ENCODE measurements at regions not wholly inside any gene's neighbourhood (a gene's known extent, or its start where the extent isn't known, plus 50 kb on each side); places are given as distances from the start of the nearest gene placed in this dataset.

GRCh38 chr3:87727783-87728182 is 331.0 kb downstream of the CGGBP1 start:
- TF ChIP-seq ZNF426 (tag by site-specific recombination; IDR thresholded peaks at IDR 0.05) = no peak
- no peak for TF ChIP-seq ZNF391 (tag by site-specific recombination; IDR thresholded peaks at IDR 0.05; ENCODE audit: borderline replicate concordance, low read depth)
- TF ChIP-seq, protein P1, sequence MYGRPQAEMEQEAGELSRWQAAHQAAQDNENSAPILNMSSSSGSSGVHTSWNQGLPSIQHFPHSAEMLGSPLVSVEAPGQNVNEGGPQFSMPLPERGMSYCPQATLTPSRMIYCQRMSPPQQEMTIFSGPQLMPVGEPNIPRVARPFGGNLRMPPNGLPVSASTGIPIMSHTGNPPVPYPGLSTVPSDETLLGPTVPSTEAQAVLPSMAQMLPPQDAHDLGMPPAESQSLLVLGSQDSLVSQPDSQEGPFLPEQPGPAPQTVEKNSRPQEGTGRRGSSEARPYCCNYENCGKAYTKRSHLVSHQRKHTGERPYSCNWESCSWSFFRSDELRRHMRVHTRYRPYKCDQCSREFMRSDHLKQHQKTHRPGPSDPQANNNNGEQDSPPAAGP (tag by site-specific recombination; IDR thresholded peaks at IDR 0.05) = no peak
- TF ChIP-seq ZFP37 (tag by site-specific recombination; IDR thresholded peaks at IDR 0.05) = no peak
- no peak for TF ChIP-seq ZNF433 (tag by site-specific recombination; IDR thresholded peaks at IDR 0.05; ENCODE audit: low read depth)
- no peak for TF ChIP-seq ZEB2 (tag by site-specific recombination; IDR thresholded peaks at IDR 0.05)
- no peak for TF ChIP-seq ZNF23 (tag by site-specific recombination; IDR thresholded peaks at IDR 0.05; ENCODE audit: borderline replicate concordance)
- CTCF ChIA-PET = interaction anchor here (0.6 kb wide), 1 partner anchor 422 kb away, joined by 3 read pairs; no protein-coding TSS in a partner anchor
- Histone ChIP-seq H3K36me3 (ENCODE audit: control insufficient read depth in 2 of 2, insufficient read depth in 1 of 2, low read length in 2 of 2) (no peaks in the 10 kb centered on the region), H3K9me3 (ENCODE audit: control insufficient read depth, insufficient read depth, low read depth, low read length) (no peaks in the 10 kb centered on the region), H3K27ac (ENCODE audit: extremely low read depth, low read depth, low read length) (no peak overlapping the region), H3K4me3 (ENCODE audit: low read depth, low read length) (no peak overlapping the region), H3K4me1 (ENCODE audit: control insufficient read depth, insufficient read depth, low read length) (no peaks in the 10 kb centered on the region)
- POLR2A ChIA-PET = no interaction called here

- no peak overlapping the region for H3K4me3 ChIP-seq (ENCODE audit: low read depth, low read length)
- no peaks in the 10 kb centered on the region for H3K4me1 ChIP-seq (ENCODE audit: control insufficient read depth, insufficient read depth, low read length)
- H3K27ac ChIP-seq (ENCODE audit: extremely low read depth, low read depth, low read length) = no peak overlapping the region
- POLR2A ChIA-PET = no interaction called here
- CTCF ChIA-PET = no interaction called here
- H3K9me3 ChIP-seq (ENCODE audit: control insufficient read depth, insufficient read depth, low read depth, low read length) = no peaks in the 10 kb centered on the region
- no peaks in the 10 kb centered on the region for H3K36me3 ChIP-seq (ENCODE audit: control insufficient read depth in 2 of 2, insufficient read depth in 1 of 2, low read length in 2 of 2)
- TF ChIP-seq TSHZ1 (tag by site-specific recombination; IDR thresholded peaks at IDR 0.05; ENCODE audit: borderline replicate concordance) (no peak), ZNF585B (tag by site-specific recombination; IDR thresholded peaks at IDR 0.05) (no peak), SETDB1 (IDR thresholded peaks at IDR 0.05; ENCODE audit: insufficient read length, low read length) (no peak), SP2 (tag by site-specific recombination; IDR thresholded peaks at IDR 0.05) (no peak), ZNF248 (tag by site-specific recombination; IDR thresholded peaks at IDR 0.05) (no peak), ZBTB17 (tag by site-specific recombination; IDR thresholded peaks at IDR 0.05) (no peak), ZNF558 (tag by site-specific recombination; IDR thresholded peaks at IDR 0.05) (no peak)
- TF ChIP-seq, protein P2, sequence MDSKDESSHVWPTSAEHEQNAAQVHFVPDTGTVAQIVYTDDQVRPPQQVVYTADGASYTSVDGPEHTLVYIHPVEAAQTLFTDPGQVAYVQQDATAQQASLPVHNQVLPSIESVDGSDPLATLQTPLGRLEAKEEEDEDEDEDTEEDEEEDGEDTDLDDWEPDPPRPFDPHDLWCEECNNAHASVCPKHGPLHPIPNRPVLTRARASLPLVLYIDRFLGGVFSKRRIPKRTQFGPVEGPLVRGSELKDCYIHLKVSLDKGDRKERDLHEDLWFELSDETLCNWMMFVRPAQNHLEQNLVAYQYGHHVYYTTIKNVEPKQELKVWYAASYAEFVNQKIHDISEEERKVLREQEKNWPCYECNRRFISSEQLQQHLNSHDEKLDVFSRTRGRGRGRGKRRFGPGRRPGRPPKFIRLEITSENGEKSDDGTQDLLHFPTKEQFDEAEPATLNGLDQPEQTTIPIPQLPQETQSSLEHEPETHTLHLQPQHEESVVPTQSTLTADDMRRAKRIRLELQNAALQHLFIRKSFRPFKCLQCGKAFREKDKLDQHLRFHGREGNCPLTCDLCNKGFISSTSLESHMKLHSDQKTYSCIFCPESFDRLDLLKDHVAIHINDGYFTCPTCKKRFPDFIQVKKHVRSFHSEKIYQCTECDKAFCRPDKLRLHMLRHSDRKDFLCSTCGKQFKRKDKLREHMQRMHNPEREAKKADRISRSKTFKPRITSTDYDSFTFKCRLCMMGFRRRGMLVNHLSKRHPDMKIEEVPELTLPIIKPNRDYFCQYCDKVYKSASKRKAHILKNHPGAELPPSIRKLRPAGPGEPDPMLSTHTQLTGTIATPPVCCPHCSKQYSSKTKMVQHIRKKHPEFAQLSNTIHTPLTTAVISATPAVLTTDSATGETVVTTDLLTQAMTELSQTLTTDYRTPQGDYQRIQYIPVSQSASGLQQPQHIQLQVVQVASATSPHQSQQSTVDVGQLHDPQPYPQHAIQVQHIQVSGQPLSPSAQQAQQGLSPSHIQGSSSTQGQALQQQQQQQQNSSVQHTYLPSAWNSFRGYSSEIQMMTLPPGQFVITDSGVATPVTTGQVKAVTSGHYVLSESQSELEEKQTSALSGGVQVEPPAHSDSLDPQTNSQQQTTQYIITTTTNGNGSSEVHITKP (tag by site-specific recombination; IDR thresholded peaks at IDR 0.05) = no peak
- TF ChIP-seq, protein P3, sequence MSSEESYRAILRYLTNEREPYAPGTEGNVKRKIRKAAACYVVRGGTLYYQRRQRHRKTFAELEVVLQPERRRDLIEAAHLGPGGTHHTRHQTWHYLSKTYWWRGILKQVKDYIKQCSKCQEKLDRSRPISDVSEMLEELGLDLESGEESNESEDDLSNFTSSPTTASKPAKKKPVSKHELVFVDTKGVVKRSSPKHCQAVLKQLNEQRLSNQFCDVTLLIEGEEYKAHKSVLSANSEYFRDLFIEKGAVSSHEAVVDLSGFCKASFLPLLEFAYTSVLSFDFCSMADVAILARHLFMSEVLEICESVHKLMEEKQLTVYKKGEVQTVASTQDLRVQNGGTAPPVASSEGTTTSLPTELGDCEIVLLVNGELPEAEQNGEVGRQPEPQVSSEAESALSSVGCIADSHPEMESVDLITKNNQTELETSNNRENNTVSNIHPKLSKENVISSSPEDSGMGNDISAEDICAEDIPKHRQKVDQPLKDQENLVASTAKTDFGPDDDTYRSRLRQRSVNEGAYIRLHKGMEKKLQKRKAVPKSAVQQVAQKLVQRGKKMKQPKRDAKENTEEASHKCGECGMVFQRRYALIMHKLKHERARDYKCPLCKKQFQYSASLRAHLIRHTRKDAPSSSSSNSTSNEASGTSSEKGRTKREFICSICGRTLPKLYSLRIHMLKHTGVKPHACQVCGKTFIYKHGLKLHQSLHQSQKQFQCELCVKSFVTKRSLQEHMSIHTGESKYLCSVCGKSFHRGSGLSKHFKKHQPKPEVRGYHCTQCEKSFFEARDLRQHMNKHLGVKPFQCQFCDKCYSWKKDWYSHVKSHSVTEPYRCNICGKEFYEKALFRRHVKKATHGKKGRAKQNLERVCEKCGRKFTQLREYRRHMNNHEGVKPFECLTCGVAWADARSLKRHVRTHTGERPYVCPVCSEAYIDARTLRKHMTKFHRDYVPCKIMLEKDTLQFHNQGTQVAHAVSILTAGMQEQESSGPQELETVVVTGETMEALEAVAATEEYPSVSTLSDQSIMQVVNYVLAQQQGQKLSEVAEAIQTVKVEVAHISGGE (tag by site-specific recombination; conservative IDR thresholded peaks at IDR 0.05; ENCODE audit: low read depth) = no peak
Observed at GRCh38 chr3:87719060-87719459, 339.7 kb downstream of the CGGBP1 start.

Data from HEK293 (cell line).